Right renal pelvis (tissue), 4 donors: ENCODE measurements at regions not wholly inside any gene's neighbourhood (a gene's known extent, or its start where the extent isn't known, plus 50 kb on each side); places are given as distances from the start of the nearest gene placed in this dataset.
A peak's percentile ranks its signal among the peaks of the same experiment; 100 is the strongest.

Experiments used
- DNase-seq, 4 donors: peaks; one replicate each; pipeline ENCODE4 v3.0.0-alpha.2; 2013; ENCODE audit warnings: low read depth in 4 of 4, low spot score in 3 of 4, missing footprints in 1 of 4

- DNase-seq = no peak
Observed at GRCh38 chr3:109210501-109210900, 74.0 kb downstream of the C3orf85 start.

- no peak for DNase-seq
Observed at GRCh38 chr3:109211941-109212340, 75.4 kb downstream of the C3orf85 start.

- no peak for DNase-seq
Observed at GRCh38 chr3:109213321-109213720, 76.8 kb downstream of the C3orf85 start.

GRCh38 chr3:109224333-109224732, 87.8 kb downstream of the C3orf85 start:
- DNase-seq = no peak

GRCh38 chr3:109225516-109225915, 89.0 kb downstream of the C3orf85 start:
- DNase-seq = peak in 1 of 4 donors; percentile 5

- no peak for DNase-seq
Observed at GRCh38 chr3:109228391-109229080, 87.8 kb downstream of the DPPA2 start.

GRCh38 chr3:109229174-109229847, 87.0 kb downstream of the DPPA2 start:
- DNase-seq = no peak

- no peak for DNase-seq
Observed at GRCh38 chr3:109234300-109234699, 82.0 kb downstream of the DPPA2 start.

GRCh38 chr3:109241459-109242186, 74.7 kb downstream of the DPPA2 start:
- peak in 2 of 4 donors; percentile 37 to 44 for DNase-seq

- DNase-seq = peak in 2 of 4 donors; percentile 42 to 57
Observed at GRCh38 chr3:109242187-109242523, 74.2 kb downstream of the DPPA2 start.
